ENCODE measurements at regions not wholly inside any gene's neighbourhood (a gene's known extent, or its start where the extent isn't known, plus 50 kb on each side); places are given as distances from the start of the nearest gene placed in this dataset.

- Histone ChIP-seq H3K14ac (replicated peaks; ENCODE audit: low read depth, low read length) (no peak overlapping the region), H2BK120ac (ENCODE audit: low read depth, low read length) (no peak overlapping the region), H3K27ac (ENCODE audit: insufficient read depth, low read length) (no peak overlapping the region), H3K4me3 (ENCODE audit: insufficient read depth, low read depth, low read length) (no peak overlapping the region), H3K4me1 (ENCODE audit: control insufficient read depth, insufficient read depth, low read length) (no peaks in the 10 kb centered on the region), H2AK9ac (replicated peaks; ENCODE audit: low read depth, low read length, poor library complexity) (no peak overlapping the region), H2AFZ (replicated peaks; ENCODE audit: low read length, poor library complexity) (no peak overlapping the region), H2BK5ac (ENCODE audit: low read depth, low read length, poor library complexity, severe bottlenecking) (no peak overlapping the region), H4K20me1 (ENCODE audit: insufficient read depth, low read length) (no peaks in the 10 kb centered on the region), H4K5ac (ENCODE audit: low read depth, low read length) (no peak overlapping the region), H3K9me1 (ENCODE audit: insufficient read depth, low read length) (no peaks in the 10 kb centered on the region), H4K8ac (ENCODE audit: low read depth in 2 of 2, low read length in 2 of 2) (no peak overlapping the region), H3K36me3 (ENCODE audit: control insufficient read depth, insufficient read depth, low read length) (no peaks in the 10 kb centered on the region), H2BK15ac (ENCODE audit: low read depth, low read length) (no peak overlapping the region), H2BK20ac (ENCODE audit: low read depth, low read length) (no peak overlapping the region), H3K56ac (ENCODE audit: extremely low read depth, insufficient read depth, low read length) (no peak overlapping the region), H3K23ac (ENCODE audit: low read depth, low read length) (no peak overlapping the region), H3K79me1 (ENCODE audit: low read depth in 1 of 2, low read length in 2 of 2) (no peaks in the 10 kb centered on the region), H2AK5ac (ENCODE audit: low read depth, low read length) (no peak overlapping the region), H3K4me2 (ENCODE audit: low read depth, low read length) (no peak overlapping the region), H3K27me3 (ENCODE audit: control insufficient read depth, insufficient read depth, low read length) (no peaks in the 10 kb centered on the region), H3K9ac (ENCODE audit: low read depth, low read length) (no peak overlapping the region), H3K9me3 (ENCODE audit: control insufficient read depth, insufficient read depth, low read length) (peaks cover 3% of the 10 kb centered on the region), H3K18ac (ENCODE audit: low read depth, low read length) (no peak overlapping the region), H4K91ac (ENCODE audit: insufficient read depth, low read depth, low read length) (no peak overlapping the region), H3K4ac (ENCODE audit: low read depth, low read length) (no peak overlapping the region)
- POLR2A ChIA-PET (ENCODE audit: unreplicated experiment), result interaction anchor here (0.5 kb wide), 1 partner anchor 10 kb away, joined by 10 read pairs; no protein-coding TSS in a partner anchor
- DNase-seq (no peak), ATAC-seq (ENCODE audit: low read depth) (no peak)
- no peak for TF ChIP-seq USF2 (IDR thresholded peaks at IDR 0.05; ENCODE audit: low read depth, low read length)
- TF ChIP-seq FOS (IDR thresholded peaks at IDR 0.05; ENCODE audit: low read depth, low read length), result no peak
- TF ChIP-seq MXI1 (IDR thresholded peaks at IDR 0.05; ENCODE audit: borderline replicate concordance, low read depth, low read length), result no peak
- TF ChIP-seq MAFK (IDR thresholded peaks at IDR 0.05; ENCODE audit: low read depth, low read length), result no peak
- TF ChIP-seq POLR2A (IDR thresholded peaks at IDR 0.05; ENCODE audit: low read depth, low read length), result no peak
- no peak for TF ChIP-seq BHLHE40 (IDR thresholded peaks at IDR 0.05; ENCODE audit: low read depth, low read length)
- TF ChIP-seq ELK1 (IDR thresholded peaks at IDR 0.05; ENCODE audit: borderline replicate concordance, low read depth, low read length), result no peak
- no peak for TF ChIP-seq NFE2L2 (IDR thresholded peaks at IDR 0.05; ENCODE audit: low read depth, low read length)
- no peak for TF ChIP-seq RFX5 (IDR thresholded peaks at IDR 0.05; ENCODE audit: low read depth, low read length)
- no peak for TF ChIP-seq MAZ (IDR thresholded peaks at IDR 0.05; ENCODE audit: borderline replicate concordance, low read depth, low read length)
- TF ChIP-seq SMC3 (IDR thresholded peaks at IDR 0.05; ENCODE audit: low read depth, low read length), result no peak
- no peak for TF ChIP-seq RAD21 (IDR thresholded peaks at IDR 0.05; ENCODE audit: low read length)
- no peak for TF ChIP-seq CTCF (conservative IDR thresholded peaks at IDR 0.05; ENCODE audit: low read depth, low read length)
- TF ChIP-seq RCOR1 (IDR thresholded peaks at IDR 0.05; ENCODE audit: insufficient replicate concordance, low read length), result no peak
- intact Hi-C loops (cut with micrococcal nuclease), result no loop called here
- dilution Hi-C loops (cut with HindIII; ENCODE audit: low sequenced_read_pairs, unreplicated experiment), result no loop called here
- WGBS, 2 experiments (ENCODE audit: extremely low coverage in 2 of 2, insufficient read length in 1 of 2), result no CpG with 5 or more reads among the region's 1 CpG
- no TSS peak for BruUV-seq (replicated peaks)
- in situ Hi-C loops (cut with MboI; ENCODE audit: low sequenced_read_pairs), result no loop called here
- CTCF ChIA-PET, result no interaction called here
Observed at GRCh38 chr12:30428098-30428497, 267.6 kb downstream of the IPO8 start.
